IMR-90 (cell line): ENCODE measurements at regions not wholly inside any gene's neighbourhood (a gene's known extent, or its start where the extent isn't known, plus 50 kb on each side); places are given as distances from the start of the nearest gene placed in this dataset.

ENCODE experiments used
- CEBPB ChIP-seq: IDR thresholded peaks from 2 replicates; pipeline ENCODE4 v1.6.1; 2012; ENCODE audit warnings: low read depth, low read length, improper control_type of control experiment
- POLR2A ChIP-seq: IDR thresholded peaks from 2 replicates; pipeline ENCODE4 v1.6.1; 2012; ENCODE audit warnings: mild to moderate bottlenecking, low read depth, low read length
- RFX5 ChIP-seq: IDR thresholded peaks from 2 replicates; pipeline ENCODE4 v1.8.0; 2012; ENCODE audit warnings: low read depth, mild to moderate bottlenecking, low read length, moderate library complexity
- TF ChIP-seq, protein P1 (sequence below): conservative IDR thresholded peaks from 2 replicates; pipeline ENCODE4 v1.5.1; 2012; ENCODE audit warnings: mild to moderate bottlenecking, low read depth, low read length, improper control_type of control experiment
- TF ChIP-seq, protein P2 (sequence below): fragments of 150-350 bp; IDR thresholded peaks from 2 replicates; pipeline ENCODE4 v1.6.1; 2016; ENCODE audit warnings: low read depth, mild to moderate bottlenecking, low read length, moderate library complexity, borderline replicate concordance

DNA sequence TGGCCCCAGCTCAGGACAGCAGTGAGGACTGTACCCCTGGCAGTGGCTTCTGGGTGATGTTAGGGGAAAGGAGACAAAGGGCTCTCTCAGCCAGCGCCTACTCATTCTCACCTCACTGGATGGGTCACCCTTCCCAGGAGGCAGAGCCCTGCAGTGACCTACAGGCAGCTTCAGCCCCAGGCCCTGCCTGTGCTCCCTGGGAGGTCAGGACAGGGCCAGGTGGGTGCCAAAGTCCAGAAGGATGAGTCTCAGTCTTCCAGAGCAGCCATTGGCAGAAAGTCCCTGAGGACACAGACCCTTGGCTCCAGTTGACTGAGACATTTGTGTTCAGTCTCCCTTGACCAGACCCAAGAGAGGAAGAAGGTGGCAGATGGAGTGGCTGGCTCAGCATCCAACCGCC lies 75.1 kb downstream of the TEX51 start:
- TF ChIP-seq RFX5 (no peak), POLR2A (no peak), CEBPB (no peak)
- TF ChIP-seq, protein P1, sequence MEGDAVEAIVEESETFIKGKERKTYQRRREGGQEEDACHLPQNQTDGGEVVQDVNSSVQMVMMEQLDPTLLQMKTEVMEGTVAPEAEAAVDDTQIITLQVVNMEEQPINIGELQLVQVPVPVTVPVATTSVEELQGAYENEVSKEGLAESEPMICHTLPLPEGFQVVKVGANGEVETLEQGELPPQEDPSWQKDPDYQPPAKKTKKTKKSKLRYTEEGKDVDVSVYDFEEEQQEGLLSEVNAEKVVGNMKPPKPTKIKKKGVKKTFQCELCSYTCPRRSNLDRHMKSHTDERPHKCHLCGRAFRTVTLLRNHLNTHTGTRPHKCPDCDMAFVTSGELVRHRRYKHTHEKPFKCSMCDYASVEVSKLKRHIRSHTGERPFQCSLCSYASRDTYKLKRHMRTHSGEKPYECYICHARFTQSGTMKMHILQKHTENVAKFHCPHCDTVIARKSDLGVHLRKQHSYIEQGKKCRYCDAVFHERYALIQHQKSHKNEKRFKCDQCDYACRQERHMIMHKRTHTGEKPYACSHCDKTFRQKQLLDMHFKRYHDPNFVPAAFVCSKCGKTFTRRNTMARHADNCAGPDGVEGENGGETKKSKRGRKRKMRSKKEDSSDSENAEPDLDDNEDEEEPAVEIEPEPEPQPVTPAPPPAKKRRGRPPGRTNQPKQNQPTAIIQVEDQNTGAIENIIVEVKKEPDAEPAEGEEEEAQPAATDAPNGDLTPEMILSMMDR: no peak
- TF ChIP-seq, protein P2, sequence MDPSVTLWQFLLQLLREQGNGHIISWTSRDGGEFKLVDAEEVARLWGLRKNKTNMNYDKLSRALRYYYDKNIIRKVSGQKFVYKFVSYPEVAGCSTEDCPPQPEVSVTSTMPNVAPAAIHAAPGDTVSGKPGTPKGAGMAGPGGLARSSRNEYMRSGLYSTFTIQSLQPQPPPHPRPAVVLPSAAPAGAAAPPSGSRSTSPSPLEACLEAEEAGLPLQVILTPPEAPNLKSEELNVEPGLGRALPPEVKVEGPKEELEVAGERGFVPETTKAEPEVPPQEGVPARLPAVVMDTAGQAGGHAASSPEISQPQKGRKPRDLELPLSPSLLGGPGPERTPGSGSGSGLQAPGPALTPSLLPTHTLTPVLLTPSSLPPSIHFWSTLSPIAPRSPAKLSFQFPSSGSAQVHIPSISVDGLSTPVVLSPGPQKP: no peak
